Panc1 (cell line): ENCODE measurements at regions not wholly inside any gene's neighbourhood (a gene's known extent, or its start where the extent isn't known, plus 50 kb on each side); places are given as distances from the start of the nearest gene placed in this dataset.

Experiments
- ATAC-seq: fragments of 200-7000 bp; cut with Tn5 transposase; 2 replicates; pipeline ENCODE4 v1.9.1; 2020; ENCODE audit warnings: mild to moderate bottlenecking, moderate library complexity
- BruUV-seq: library from RNA; stranded (reverse); fragments of 400-500 nt; replicated peaks from 2 replicates; lab custom pipeline; 2021; lab: Mats Ljungman, UMichigan
- CTCF ChIA-PET: fragments of 300-600 bp; sonication (Branson Sonifier 250); formaldehyde crosslinking; loops from one replicate; lab custom pipeline; 2022; ENCODE audit warnings: antibody characterized with exemption; lab: Charles Lee
- POLR2A ChIA-PET: fragments of 300-600 bp; sonication (Branson Sonifier 250); formaldehyde crosslinking; loops from one replicate; lab custom pipeline; 2022; ENCODE audit warnings: antibody characterized with exemption; lab: Charles Lee
- DNase-seq: peaks from one replicate; pipeline ENCODE4 v3.0.0-alpha.2; 2010; ENCODE audit warnings: low read depth, low spot score
- H3K27ac ChIP-seq: 2 replicates; pipeline ENCODE4 v1.5.1; 2011; ENCODE audit warnings: mild to moderate bottlenecking, low read length, inconsistent platforms
- H3K27me3 ChIP-seq: fragments of 200-500 bp; sonication (Bioruptor generic); 2 replicates; pipeline ENCODE4 v1.6.0; 2014; ENCODE audit warnings: low read length, inconsistent platforms; ENCODE audit not compliant: control insufficient read depth, insufficient read depth
- H3K36me3 ChIP-seq: fragments of 200-500 bp; sonication (Bioruptor generic); 2 replicates; pipeline ENCODE4 v1.5.1; 2014; ENCODE audit warnings: inconsistent platforms, mild to moderate bottlenecking, low read length, moderate library complexity; ENCODE audit not compliant: control insufficient read depth, insufficient read depth
- H3K4me1 ChIP-seq: 2 replicates; pipeline ENCODE4 v1.5.1; 2011; ENCODE audit warnings: inconsistent platforms, mild to moderate bottlenecking, low read length, moderate library complexity; ENCODE audit not compliant: control insufficient read depth, insufficient read depth
- H3K4me3 ChIP-seq, 2 experiments: 2 replicates each; pipeline ENCODE4 v1.5.1; 2011 to 2012; ENCODE audit warnings: low read depth in 2 of 2, low read length in 2 of 2, mild to moderate bottlenecking in 2 of 2, inconsistent platforms in 1 of 2, moderate library complexity in 1 of 2
- H3K9me3 ChIP-seq: fragments of 200-500 bp; sonication (Bioruptor generic); 2 replicates; pipeline ENCODE4 v1.5.1; 2014; ENCODE audit warnings: low read depth, mild to moderate bottlenecking, inconsistent platforms, low read length, moderate library complexity; ENCODE audit not compliant: control insufficient read depth, insufficient read depth
- CTCF ChIP-seq: fragments of 450-650 bp; IDR thresholded peaks from 2 replicates; pipeline ENCODE4 v1.5.1; 2017; ENCODE audit warnings: mild to moderate bottlenecking
- POLR2AphosphoS5 ChIP-seq: IDR thresholded peaks from 2 replicates; pipeline ENCODE4 v1.6.1; 2012; ENCODE audit warnings: mild to moderate bottlenecking, low read depth, low read length, moderate library complexity
- REST ChIP-seq, 2 experiments: IDR thresholded peaks; 2 replicates each; pipeline ENCODE4 v1.6.1; 2011 to 2012; ENCODE audit warnings: low read depth in 2 of 2, control low read depth in 1 of 2, low read length in 1 of 2, mild to moderate bottlenecking in 1 of 2, moderate library complexity in 1 of 2; ENCODE audit not compliant: insufficient read depth in 1 of 2
- SIN3A ChIP-seq: IDR thresholded peaks from 2 replicates; pipeline ENCODE4 v1.6.1; 2012; ENCODE audit warnings: low read depth, mild to moderate bottlenecking, low read length, moderate library complexity, borderline replicate concordance; ENCODE audit not compliant: insufficient read depth
- TCF7L2 ChIP-seq: IDR thresholded peaks from 2 replicates; pipeline ENCODE4 v1.6.1; 2011; ENCODE audit warnings: mild to moderate bottlenecking, low read depth, low read length, inconsistent platforms
- in situ Hi-C: cut with HindIII; loops from 2 replicates; pipeline ENCODE4 v1.10.0; 2016; ENCODE audit warnings: low sequenced_read_pairs, low pct_unique_long_range_greater_than_20kb
- intact Hi-C: fragments of 100-400 bp; cut with micrococcal nuclease; formaldehyde crosslinking; loops from one replicate; pipeline ENCODE4 v1.10.0; 2022; ENCODE audit not compliant: unreplicated experiment

- H3K36me3 ChIP-seq: no peaks in the 10 kb centered on the region
- BruUV-seq: no TSS peak
- no peak for ATAC-seq
- TF ChIP-seq POLR2AphosphoS5: no peak
- no peak for TF ChIP-seq CTCF
- TF ChIP-seq SIN3A: no peak
- no peaks in the 10 kb centered on the region for H3K9me3 ChIP-seq
- H3K4me1 ChIP-seq: no peaks in the 10 kb centered on the region
- DNase-seq: no peak
- intact Hi-C loops: loop anchor here (10.0 kb wide), 1 partner anchor 142 kb away; no protein-coding TSS in a partner anchor
- in situ Hi-C loops: no loop called here
- POLR2A ChIA-PET: no interaction called here
- CTCF ChIA-PET: no interaction called here
- H3K4me3 ChIP-seq: no peak overlapping the region
- H3K27ac ChIP-seq: no peak overlapping the region
- H3K27me3 ChIP-seq: no peaks in the 10 kb centered on the region
These were observed 887.6 kb downstream of the PCDH19 start for GRCh38 chrX:99522450-99522849.

DNA sequence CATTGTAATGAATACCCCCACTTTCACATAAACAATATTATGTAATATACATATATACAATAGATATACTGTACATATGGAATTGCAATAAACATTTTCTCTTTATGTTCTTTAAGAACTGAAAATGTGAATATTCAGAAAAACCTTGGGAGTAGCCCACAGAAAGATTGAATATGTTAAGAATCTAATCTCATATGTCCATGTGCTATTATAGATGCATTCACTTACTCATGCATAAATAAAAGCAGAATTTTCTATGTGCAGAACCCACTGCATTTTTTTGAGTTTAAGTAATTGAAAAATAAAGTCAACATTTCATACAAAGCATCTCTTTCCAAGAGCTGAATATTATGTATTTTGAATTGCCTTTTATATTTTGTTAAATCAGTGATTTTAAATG is 902.3 kb downstream of the PCDH19 start:
- ATAC-seq: no peak
- no peaks in the 10 kb centered on the region for H3K27me3 ChIP-seq
- intact Hi-C loops: no loop called here
- ChIA-PET CTCF (no interaction called here), POLR2A (no interaction called here)
- no peaks in the 10 kb centered on the region for H3K4me1 ChIP-seq
- no peaks in the 10 kb centered on the region for H3K9me3 ChIP-seq
- H3K4me3 ChIP-seq: no peak overlapping the region
- TF ChIP-seq SIN3A (no peak), POLR2AphosphoS5 (no peak), TCF7L2 (no peak), CTCF (no peak), REST (IDR thresholded peaks at IDR 0.05; ENCODE audit: insufficient read depth in 1 of 2, low read depth in 2 of 2, low read length in 1 of 2) (no peak)
- in situ Hi-C loops: no loop called here
- no peak overlapping the region for H3K27ac ChIP-seq
- no peaks in the 10 kb centered on the region for H3K36me3 ChIP-seq
- no TSS peak for BruUV-seq
- no peak for DNase-seq
